KBM-7 (cell line): ENCODE measurements at regions not wholly inside any gene's neighbourhood (a gene's known extent, or its start where the extent isn't known, plus 50 kb on each side); places are given as distances from the start of the nearest gene placed in this dataset.
"Not testable (repeated sequence)": the region's sequence is repeated elsewhere in the genome, so short reads cannot be mapped to it uniquely, and the experiment has no call there.

ENCODE experiments used
- DNase-seq: peaks from one replicate; pipeline ENCODE4 v3.0.0-alpha.2; 2015
- in situ Hi-C: fragments of 300-500 bp; cut with MboI; formaldehyde crosslinking; loops from 2 replicates; pipeline ENCODE4 v1.14.3; 2020; ENCODE audit warnings: low sequenced_read_pairs, low pct_unique_long_range_greater_than_20kb, mixed read lengths

GRCh38 chr10:81600185-81600584 is 274.8 kb upstream of the NRG3 start:
- in situ Hi-C loops: no loop called here
- no peak for DNase-seq

DNA sequence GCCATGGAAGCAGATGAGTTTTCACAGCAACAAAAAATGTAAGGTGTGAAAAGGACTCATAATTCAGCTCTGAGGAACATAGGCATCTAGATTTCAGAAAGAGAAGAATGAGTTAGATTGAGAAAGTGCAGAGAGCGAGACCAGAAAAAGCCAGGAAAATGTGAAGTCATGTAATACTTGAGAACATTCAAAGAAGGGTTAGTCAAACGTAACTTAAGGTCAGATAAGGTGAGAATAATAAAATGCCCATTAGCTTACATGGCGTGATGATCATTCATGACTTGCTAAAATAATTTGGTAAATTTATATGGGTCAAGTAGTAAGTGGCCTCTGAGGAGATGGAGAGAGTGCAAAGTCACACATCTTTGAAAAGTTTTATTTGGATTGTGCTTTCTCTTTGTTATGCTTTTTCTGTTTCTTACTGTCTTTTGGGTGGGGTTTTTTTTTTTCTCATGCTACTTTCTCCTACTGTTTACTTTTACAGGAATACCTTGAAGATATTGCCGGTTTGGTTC is 271.8 kb upstream of the NRG3 start:
- no peak for DNase-seq

DNA sequence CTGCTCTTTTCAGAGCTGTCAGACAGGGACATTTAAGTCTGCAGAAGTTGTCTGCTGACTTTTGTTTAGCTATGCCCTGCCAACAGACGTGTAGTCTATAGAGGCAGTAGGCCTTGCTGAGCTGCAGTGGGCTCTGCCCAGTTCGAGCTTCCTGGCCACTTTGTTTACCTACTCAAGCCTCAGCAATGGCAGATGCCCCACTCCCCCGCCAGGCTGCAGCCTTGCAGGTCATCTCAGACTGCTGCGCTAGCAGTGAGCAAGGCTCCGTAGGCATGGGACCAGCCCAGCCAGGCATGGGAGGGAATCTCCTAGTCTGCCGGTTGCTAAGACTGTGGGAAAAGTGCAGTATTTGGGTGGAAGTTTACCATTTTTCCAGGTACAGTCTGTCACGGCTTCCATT is 230.5 kb upstream of the NRG3 start:
- in situ Hi-C loops, DNase-seq: not testable (repeated sequence)

More for the DNA sequence above, 271.8 kb upstream of the NRG3 start:
- in situ Hi-C loops: no loop called here

DNA sequence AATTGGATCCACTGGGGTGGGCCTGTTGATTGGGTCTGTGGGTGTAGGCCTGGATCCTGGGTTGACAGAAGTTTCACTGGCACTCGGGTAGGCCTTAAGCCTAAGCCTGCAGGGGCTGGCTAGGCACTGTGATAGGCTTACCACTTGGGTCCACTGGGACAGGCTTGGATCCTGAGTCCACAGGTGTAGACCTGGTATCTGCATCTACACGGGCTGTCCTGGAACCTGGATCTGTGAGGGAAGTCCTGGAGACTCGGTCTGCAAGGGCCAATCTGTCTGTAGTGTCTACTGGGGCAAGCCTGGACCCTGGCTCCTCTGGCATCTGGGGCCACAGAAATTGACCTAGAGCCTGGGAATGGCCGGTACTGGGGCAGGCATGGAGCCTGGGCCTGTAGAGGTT is 219.0 kb upstream of the NRG3 start:
- no peak for DNase-seq
- in situ Hi-C loops: no loop called here

- in situ Hi-C loops: no loop called here
- no peak for DNase-seq
These were observed 212.2 kb upstream of the NRG3 start for GRCh38 chr10:81662837-81663236.

DNA sequence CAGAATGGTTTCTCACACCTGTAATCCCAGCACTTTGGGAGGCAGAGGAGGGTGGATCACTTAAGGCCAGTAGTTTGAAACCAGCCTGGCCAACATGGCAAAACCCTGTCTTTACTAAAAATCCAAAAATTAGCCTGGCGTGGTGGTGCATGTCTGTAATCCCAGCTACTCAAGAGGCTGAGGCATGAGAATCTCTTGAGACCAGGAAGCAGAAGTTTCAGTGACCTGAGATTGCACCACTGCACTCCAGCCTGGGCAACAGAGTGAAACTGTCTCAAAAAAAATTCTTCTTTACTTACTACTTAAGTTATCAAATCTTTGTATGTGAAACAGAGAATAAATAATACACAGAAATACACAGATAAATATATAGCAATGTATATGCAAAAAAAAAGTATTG is 210.2 kb upstream of the NRG3 start:
- DNase-seq, in situ Hi-C loops: not testable (repeated sequence)

DNA sequence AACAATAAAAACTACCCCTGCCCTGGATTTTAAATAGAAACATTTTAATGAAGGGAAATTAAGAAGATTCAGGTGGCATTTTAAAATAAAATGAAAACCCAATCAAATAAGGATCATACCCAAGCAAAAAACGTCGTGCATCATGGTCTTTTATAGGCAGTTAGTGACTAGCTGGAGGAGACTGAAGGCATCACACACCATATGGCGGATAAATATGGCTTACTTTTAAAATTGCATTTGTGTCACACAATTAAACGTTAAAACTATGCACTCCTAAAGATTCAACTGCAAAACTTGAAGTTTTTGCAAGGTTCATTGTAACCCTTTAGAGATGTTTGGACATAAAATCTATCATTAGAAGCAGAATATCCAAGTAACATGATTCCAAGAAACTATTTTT is 200.1 kb upstream of the NRG3 start:
- in situ Hi-C loops: no loop called here
- DNase-seq: no peak

GRCh38 chr10:81679291-81679690 is 195.7 kb upstream of the NRG3 start:
- in situ Hi-C loops: no loop called here
- DNase-seq: no peak

DNA sequence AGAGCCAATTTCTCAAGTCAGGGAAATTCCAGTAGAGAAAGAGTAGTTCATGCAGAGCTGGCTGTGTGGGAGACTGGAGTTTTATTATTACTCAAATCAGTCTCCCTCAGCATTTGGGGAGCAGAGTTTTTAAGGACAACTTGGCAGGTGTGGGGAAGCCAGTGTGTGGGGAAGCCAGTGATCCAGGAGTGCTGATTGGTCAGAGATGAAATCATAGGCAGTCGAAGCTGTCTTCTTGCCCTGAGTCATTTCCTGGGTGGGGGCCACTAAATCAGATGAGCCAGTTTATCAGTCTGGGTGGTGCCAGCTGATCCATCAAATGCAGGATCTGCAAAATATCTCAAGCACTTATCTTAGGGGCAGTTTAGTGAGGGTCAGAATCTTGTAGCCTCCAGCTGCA is 194.6 kb upstream of the NRG3 start:
- in situ Hi-C loops: no loop called here
- no peak for DNase-seq

DNA sequence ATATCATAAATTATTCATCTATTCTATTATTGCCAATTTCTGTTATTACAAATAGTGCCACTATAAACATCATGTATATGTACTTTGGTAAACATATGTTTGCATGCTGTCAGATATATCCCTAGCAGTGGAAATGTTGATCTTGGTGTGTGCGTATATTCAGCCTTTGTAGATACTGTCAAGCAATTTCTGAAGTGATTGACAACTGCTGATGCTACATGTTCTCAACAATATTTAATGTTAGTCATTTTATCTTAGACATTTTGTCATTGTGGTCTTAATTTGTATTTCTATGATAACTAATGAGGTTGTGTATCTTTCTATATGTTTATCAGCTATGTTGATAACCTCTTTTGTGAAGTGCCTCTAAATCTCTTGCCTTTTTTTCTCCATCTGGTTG is 186.5 kb upstream of the NRG3 start:
- in situ Hi-C loops: no loop called here
- no peak for DNase-seq

GRCh38 chr10:81696609-81697388 is 178.2 kb upstream of the NRG3 start:
- no peak for DNase-seq
- in situ Hi-C loops: no loop called here

DNA sequence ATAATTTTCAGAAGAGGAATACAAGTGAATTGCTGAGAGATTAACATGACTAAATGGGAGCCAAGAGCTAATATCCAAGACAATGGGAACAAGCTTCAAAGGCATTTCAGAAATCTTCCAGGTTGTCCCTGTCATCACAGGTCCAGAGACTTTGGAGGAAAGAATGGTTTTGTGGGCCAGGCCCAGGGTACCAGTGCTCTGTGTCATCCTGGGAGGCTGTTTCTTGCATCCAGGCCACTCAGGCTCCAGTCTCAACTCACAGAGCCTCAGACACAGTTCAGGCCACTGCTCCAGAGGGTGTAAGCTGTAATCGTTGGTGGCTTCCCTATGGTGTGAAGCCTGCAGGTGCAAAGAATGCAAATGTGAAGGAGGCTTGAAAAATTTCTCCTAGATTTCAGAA is 170.4 kb upstream of the NRG3 start:
- no peak for DNase-seq
- in situ Hi-C loops: no loop called here

DNA sequence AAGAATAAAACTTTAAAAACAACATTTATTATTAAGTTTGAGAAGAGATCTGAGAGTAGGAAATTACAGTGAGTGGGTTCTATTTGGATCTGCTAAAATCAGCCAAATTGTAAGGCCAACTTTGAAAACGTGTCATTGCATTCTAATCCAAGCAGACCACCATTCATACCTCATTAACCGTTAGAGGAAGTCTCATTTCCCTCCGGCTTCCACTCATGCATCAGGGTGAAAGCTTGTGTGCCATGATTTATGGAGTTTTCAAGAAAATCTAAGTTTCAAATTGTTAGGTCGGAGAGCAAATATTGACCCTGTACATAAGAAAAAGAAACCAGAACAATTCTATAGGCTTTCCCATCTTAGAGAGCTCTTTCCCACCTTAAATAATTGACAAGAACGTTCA is 166.6 kb upstream of the NRG3 start:
- no peak for DNase-seq
- in situ Hi-C loops: no loop called here

- in situ Hi-C loops: no loop called here
- no peak for DNase-seq
These were observed 166.1 kb upstream of the NRG3 start for GRCh38 chr10:81708929-81709328.

DNA sequence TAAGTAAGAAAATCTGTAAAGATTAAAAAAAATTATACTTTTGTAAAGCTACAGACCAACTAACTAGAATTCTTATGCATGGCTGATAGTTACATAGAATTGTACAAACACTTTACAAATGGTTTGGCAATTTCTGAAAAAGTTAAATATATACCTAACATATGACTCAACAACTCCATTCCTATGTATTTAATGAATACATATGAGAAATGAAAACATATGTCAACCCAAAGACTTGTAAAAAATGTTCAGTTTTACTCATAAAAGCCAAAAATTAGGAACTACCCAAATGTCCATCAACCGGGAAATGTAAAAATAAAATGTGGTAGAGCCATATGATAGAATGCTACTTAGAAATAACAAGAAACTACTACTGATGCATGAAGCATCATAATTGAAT is 152.6 kb upstream of the NRG3 start:
- in situ Hi-C loops: no loop called here
- DNase-seq: no peak

GRCh38 chr10:81724431-81724830 is 150.6 kb upstream of the NRG3 start:
- no peak for DNase-seq
- in situ Hi-C loops: no loop called here

DNA sequence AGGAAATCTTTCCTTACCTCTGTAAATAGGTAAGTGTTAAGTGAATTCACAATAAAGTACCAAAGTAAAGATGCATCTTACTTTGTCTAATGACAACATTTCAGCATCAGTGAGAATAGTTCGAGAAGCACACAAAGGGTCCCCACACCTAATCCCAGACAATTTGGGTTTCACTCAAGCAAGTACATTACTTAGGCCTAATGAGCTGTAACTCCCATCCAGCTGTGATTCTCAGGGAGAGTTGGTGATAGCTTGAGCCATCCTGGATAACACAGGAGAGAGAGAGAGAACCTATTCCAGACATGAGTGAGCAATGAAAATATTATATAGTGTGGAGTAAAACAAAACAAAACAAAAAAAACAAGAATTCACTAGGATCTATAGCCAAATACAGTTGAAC is 149.1 kb upstream of the NRG3 start:
- in situ Hi-C loops: no loop called here
- no peak for DNase-seq

DNA sequence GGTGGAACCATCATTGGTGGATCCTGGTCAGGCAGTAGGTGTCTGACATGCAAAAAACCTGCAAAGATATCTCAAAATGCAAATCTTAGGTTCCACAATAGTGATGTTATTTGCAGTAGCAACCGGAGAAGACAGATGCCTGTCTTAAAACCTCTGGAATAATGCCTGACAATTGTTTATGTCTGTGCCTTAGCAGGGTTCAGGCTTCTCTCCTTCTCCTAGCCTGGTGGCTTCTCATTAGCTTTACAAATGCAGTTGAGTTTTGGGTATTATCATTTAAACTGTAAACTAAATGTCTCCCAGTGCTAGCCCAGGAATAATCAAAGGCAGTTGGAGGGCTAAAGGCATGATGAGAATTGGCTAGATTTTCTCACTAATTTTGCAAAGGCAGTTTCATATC is 146.3 kb upstream of the NRG3 start:
- DNase-seq: no peak
- in situ Hi-C loops: no loop called here

GRCh38 chr10:81730891-81731290 is 144.1 kb upstream of the NRG3 start:
- DNase-seq: no peak
- in situ Hi-C loops: no loop called here

DNA sequence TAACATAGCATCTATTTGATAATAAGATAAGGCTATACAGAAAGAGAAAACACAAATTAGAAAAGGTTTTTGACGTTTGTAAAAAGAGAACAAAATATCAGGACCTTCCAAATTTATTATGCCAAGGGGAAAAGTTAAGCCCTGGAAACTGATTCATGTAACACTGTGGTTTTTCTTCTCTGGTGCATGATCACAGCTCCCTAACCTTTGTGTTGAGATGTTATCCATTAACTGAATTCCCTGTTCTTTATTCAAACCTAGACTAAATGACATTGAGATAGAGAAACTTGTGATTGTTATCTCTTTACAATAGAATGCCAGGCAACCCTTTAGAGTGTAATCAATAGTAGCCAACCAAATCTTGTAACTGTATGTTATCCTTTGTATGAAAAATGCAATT is 141.5 kb upstream of the NRG3 start:
- in situ Hi-C loops: no loop called here
- DNase-seq: no peak

- DNase-seq, in situ Hi-C loops: not testable (repeated sequence)
These were observed 139.8 kb upstream of the NRG3 start for GRCh38 chr10:81735167-81735566.
